Gastrocnemius medialis (tissue), 4 donors: ENCODE measurements at regions not wholly inside any gene's neighbourhood (a gene's known extent, or its start where the extent isn't known, plus 50 kb on each side); places are given as distances from the start of the nearest gene placed in this dataset.

Experiments used
- POLR2A ChIP-seq, 2 donors: fragments of 450-650 bp; IDR thresholded peaks; one replicate each; pipeline ENCODE4 v1.6.1; 2017; ENCODE audit warnings: antibody characterized with exemption in 2 of 2, mild to moderate bottlenecking in 2 of 2, moderate library complexity in 2 of 2
- TF ChIP-seq, protein P1 (sequence below), 5 experiments: fragments of 450-650 bp in 3 of 5; fragments of 200-600 bp in 2 of 5; sonication (generic) in 2 of 5; IDR thresholded peaks in 4 of 5; conservative IDR thresholded peaks in 1 of 5; 1 replicate in 4 of 5; 2 replicates in 1 of 5; pipeline ENCODE4 v1.5.1; 2016 to 2019; ENCODE audit warnings: antibody characterized with exemption in 5 of 5, mild to moderate bottlenecking in 3 of 5, moderate library complexity in 3 of 5

GRCh38 chr11:131109790-131110189 is 193.5 kb upstream of the SNX19 start:
- no peak for TF ChIP-seq POLR2A (IDR thresholded peaks at IDR 0.05)
- TF ChIP-seq, protein P1, sequence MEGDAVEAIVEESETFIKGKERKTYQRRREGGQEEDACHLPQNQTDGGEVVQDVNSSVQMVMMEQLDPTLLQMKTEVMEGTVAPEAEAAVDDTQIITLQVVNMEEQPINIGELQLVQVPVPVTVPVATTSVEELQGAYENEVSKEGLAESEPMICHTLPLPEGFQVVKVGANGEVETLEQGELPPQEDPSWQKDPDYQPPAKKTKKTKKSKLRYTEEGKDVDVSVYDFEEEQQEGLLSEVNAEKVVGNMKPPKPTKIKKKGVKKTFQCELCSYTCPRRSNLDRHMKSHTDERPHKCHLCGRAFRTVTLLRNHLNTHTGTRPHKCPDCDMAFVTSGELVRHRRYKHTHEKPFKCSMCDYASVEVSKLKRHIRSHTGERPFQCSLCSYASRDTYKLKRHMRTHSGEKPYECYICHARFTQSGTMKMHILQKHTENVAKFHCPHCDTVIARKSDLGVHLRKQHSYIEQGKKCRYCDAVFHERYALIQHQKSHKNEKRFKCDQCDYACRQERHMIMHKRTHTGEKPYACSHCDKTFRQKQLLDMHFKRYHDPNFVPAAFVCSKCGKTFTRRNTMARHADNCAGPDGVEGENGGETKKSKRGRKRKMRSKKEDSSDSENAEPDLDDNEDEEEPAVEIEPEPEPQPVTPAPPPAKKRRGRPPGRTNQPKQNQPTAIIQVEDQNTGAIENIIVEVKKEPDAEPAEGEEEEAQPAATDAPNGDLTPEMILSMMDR (IDR thresholded peaks at IDR 0.05 in 4 of 5, conservative IDR thresholded peaks at IDR 0.05 in 1 of 5): no peak
